K562 (cell line): ENCODE measurements at regions not wholly inside any gene's neighbourhood (a gene's known extent, or its start where the extent isn't known, plus 50 kb on each side); places are given as distances from the start of the nearest gene placed in this dataset.

ENCODE experiments used
- FOS ChIP-seq: IDR thresholded peaks from 3 replicates; pipeline ENCODE4 v1.6.1; 2011; ENCODE audit not compliant: insufficient read length; ENCODE audit errors: extremely low read depth
- MED1 ChIP-seq: sonication (generic); formaldehyde crosslinking; IDR thresholded peaks from 2 replicates; pipeline ENCODE4 v1.8.1; 2023; ENCODE audit warnings: missing genetic modification reagents, borderline replicate concordance
- POLR2A ChIP-seq: fragments of 450-650 bp; conservative IDR thresholded peaks from 2 replicates; pipeline ENCODE4 v1.6.1; 2016
- SIN3A ChIP-seq, 2 experiments: fragments of 150-350 bp in 1 of 2; IDR thresholded peaks; 2 replicates each; pipeline ENCODE4 v1.6.1; 2011 to 2016; ENCODE audit warnings: borderline replicate concordance in 2 of 2, low read depth in 2 of 2, low read length in 2 of 2, mild to moderate bottlenecking in 2 of 2, moderate library complexity in 2 of 2; ENCODE audit not compliant: control insufficient read depth in 1 of 2
- SP2 ChIP-seq: IDR thresholded peaks from 2 replicates; pipeline ENCODE4 v1.6.1; 2011; ENCODE audit warnings: mild to moderate bottlenecking, low read depth, low read length, moderate library complexity; ENCODE audit not compliant: poor library complexity, severe bottlenecking; ENCODE audit errors: extremely low read depth

DNA sequence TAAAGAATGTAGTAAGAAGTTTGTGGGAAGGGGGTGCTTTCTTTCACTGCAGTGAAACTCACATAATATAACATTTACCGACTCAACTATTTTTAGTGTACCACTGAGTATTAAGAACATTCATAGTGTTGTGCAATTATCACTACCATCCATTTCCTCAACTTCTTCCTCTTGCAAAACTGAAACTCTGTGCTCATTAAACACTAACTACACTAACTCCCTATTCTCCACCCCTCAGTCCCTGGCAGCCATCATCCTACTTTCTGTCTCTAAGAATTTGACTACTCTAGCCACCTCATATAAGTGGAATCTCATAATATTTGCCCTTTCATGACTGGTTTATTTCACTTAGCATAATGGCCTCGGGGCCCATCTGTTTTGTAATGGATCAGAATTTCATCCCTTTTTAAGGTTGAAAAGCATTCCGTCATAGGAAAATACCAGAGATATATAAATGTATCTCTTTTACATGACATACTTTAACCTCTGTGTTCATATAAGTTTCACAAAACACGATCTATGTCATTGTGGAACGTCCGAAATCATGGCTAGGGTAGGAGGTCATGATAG, 56.3 kb upstream of the DIRAS2 start:
- TF ChIP-seq SIN3A (IDR thresholded peaks at IDR 0.05; ENCODE audit: borderline replicate concordance in 2 of 2, control insufficient read depth in 1 of 2, low read depth in 2 of 2, low read length in 2 of 2) (no peak), POLR2A (no peak), SP2 (no peak), FOS (no peak), MED1 (CRISPR knock-in tag) (no peak)
